Breast epithelium (tissue), 3 donors: ENCODE measurements at regions not wholly inside any gene's neighbourhood (a gene's known extent, or its start where the extent isn't known, plus 50 kb on each side); places are given as distances from the start of the nearest gene placed in this dataset.

Source experiments
- POLR2A ChIP-seq: fragments of 450-650 bp; IDR thresholded peaks from one replicate; pipeline ENCODE4 v1.6.1; 2016; ENCODE audit warnings: antibody characterized with exemption, mild to moderate bottlenecking, moderate library complexity
- POLR2AphosphoS5 ChIP-seq, 3 donors: sonication (generic); formaldehyde crosslinking; IDR thresholded peaks; one replicate each; pipeline ENCODE4 v1.6.1; 2017; ENCODE audit warnings: antibody characterized with exemption in 3 of 3
- TF ChIP-seq, protein P1 (sequence below), 3 donors: fragments of 450-650 bp; IDR thresholded peaks; one replicate each; pipeline ENCODE4 v1.5.1; 2016 to 2017; ENCODE audit warnings: antibody characterized with exemption in 3 of 3, mild to moderate bottlenecking in 3 of 3, moderate library complexity in 3 of 3

DNA sequence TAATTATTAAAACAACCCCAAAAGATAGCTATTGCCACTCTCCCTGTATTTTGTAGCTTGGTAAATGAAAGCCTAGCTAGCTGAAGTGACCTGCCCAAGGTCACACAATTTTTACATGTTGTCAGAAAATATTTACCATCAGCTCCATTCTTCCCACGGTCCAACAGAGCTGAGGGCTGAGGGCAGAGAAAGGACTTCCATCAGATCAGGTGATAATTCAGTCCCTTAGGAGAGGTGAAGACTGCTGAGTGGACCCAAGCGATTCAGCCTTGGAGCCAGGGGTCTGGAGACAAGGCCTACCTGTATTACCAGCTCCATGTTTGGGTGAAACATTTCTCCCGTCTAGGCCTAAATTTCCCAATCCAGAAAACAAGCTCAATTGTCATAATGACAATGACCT lies 149.5 kb upstream of the TSHZ3 start:
- TF ChIP-seq, protein P1, sequence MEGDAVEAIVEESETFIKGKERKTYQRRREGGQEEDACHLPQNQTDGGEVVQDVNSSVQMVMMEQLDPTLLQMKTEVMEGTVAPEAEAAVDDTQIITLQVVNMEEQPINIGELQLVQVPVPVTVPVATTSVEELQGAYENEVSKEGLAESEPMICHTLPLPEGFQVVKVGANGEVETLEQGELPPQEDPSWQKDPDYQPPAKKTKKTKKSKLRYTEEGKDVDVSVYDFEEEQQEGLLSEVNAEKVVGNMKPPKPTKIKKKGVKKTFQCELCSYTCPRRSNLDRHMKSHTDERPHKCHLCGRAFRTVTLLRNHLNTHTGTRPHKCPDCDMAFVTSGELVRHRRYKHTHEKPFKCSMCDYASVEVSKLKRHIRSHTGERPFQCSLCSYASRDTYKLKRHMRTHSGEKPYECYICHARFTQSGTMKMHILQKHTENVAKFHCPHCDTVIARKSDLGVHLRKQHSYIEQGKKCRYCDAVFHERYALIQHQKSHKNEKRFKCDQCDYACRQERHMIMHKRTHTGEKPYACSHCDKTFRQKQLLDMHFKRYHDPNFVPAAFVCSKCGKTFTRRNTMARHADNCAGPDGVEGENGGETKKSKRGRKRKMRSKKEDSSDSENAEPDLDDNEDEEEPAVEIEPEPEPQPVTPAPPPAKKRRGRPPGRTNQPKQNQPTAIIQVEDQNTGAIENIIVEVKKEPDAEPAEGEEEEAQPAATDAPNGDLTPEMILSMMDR (IDR thresholded peaks at IDR 0.05), result no peak
- no peak for TF ChIP-seq POLR2A
- no peak for TF ChIP-seq POLR2AphosphoS5 (IDR thresholded peaks at IDR 0.05)
